ENCODE measurements at regions not wholly inside any gene's neighbourhood (a gene's known extent, or its start where the extent isn't known, plus 50 kb on each side); places are given as distances from the start of the nearest gene placed in this dataset.

DNA sequence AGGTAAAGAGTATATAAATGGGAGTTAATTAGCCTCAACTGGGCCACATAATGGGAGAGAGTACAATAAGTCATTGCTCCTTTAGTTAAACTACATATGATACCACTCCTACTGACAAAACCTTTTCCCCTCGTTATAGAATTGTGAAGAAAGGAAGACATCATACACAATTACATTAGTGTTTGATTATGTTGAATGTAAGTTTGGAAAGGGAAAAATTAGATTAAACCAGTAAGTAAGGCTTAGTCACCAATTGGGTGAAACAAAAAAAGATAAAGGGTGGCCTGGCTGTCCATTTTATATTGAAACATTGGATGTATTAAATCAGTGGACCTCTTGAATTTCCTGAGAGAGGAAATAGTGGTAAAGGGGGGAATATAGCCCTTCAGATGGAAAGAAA, 464.3 kb upstream of the PAPPA start:
- TF ChIP-seq, protein P1, sequence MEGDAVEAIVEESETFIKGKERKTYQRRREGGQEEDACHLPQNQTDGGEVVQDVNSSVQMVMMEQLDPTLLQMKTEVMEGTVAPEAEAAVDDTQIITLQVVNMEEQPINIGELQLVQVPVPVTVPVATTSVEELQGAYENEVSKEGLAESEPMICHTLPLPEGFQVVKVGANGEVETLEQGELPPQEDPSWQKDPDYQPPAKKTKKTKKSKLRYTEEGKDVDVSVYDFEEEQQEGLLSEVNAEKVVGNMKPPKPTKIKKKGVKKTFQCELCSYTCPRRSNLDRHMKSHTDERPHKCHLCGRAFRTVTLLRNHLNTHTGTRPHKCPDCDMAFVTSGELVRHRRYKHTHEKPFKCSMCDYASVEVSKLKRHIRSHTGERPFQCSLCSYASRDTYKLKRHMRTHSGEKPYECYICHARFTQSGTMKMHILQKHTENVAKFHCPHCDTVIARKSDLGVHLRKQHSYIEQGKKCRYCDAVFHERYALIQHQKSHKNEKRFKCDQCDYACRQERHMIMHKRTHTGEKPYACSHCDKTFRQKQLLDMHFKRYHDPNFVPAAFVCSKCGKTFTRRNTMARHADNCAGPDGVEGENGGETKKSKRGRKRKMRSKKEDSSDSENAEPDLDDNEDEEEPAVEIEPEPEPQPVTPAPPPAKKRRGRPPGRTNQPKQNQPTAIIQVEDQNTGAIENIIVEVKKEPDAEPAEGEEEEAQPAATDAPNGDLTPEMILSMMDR (IDR thresholded peaks at IDR 0.05) = no peak
- TF ChIP-seq POLR2AphosphoS5 (IDR thresholded peaks at IDR 0.05) (no peak), POLR2A (IDR thresholded peaks at IDR 0.05) (no peak)

All from prostate gland (tissue), 2 donors.